Activated CD4-positive, alpha-beta T cell treated with anti-CD3 and anti-CD28 coated beads, Interleukin-10, Interleukin-2, amounts not matched to agents 100 ng/mL and 50 ng/mL, durations not matched to agents 16 hours and 8 hours (primary cell): ENCODE measurements at regions not wholly inside any gene's neighbourhood (a gene's known extent, or its start where the extent isn't known, plus 50 kb on each side); places are given as distances from the start of the nearest gene placed in this dataset.

Experiments
- DNase-seq: peaks from one replicate; pipeline ENCODE4 v3.0.0-alpha.2; 2020

DNA sequence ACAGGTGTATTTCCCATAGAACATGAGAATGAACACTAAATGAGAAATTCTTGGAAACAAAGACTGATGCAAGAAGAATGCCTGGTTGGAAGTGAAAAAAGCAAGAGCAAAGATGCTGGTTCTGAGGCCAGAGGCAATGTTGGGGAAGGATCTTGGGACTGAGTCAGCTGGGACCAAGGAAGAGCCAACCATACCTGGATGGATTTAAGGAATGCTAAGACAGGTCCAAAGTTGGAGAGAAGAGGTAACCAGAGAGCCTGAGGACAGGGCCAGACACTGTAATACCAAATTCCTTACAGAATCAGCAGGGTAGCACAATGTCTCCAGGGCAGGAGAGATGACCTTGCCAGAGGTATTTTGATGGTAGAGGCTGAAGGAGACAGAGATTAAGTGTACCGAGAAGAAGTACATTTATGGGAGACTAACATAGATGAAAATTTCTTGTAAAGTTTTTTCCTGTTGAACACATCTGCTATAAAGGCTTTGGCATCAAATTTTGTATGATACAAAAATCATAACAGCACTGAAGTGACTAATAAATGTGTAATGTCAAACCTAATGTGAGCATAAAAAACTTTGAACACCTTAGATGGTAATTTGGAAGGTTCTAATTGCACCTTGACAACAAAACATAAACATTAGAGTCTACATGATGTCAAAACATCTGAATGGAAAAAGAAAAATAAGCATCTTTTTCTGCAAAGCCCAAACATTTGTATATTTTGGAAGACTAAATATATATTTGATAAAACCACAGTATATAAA, 221.7 kb upstream of the MARCKS start:
- DNase-seq, result no peak

DNA sequence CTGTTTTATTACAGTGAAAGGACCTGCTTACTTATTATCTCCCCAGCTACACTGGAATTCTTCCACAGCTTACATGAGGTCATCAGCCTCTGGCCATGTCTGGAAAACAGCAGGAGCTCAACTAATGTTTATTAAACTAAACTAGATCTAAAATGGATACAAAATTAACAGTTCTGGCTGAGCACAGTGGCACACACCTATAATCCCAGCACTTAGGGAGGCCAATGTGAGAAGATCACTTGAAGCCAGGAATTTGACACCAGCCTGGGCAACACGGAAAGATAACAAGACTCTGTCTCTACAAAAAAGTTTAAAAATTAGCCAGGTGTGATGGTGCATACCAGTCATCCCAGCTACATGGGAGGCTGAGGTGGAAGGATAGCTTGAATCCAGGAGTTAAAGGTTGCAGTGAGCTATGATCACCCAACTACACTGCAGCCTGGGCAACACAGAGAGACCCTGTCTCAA, 220.8 kb upstream of the MARCKS start:
- no peak for DNase-seq

DNA sequence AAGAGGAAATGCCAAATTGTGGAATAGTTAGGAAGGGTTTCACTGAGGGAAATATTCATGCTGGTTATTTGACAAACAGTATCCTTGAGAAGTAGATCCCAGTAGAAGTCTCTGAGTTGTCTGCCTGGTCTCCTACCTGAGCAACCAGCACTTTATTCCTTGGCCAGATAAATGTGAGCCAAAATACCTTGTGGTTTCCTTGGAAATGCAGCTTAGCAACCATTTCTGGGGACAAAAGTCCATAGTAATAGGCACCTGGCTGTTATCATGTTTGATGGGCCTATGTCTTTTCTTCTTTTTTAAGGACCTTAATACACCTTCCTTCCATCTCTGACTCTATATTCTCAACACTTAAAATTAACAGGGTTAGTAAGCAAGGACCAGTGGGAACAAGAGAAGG, 217.1 kb upstream of the MARCKS start:
- DNase-seq, result no peak

DNA sequence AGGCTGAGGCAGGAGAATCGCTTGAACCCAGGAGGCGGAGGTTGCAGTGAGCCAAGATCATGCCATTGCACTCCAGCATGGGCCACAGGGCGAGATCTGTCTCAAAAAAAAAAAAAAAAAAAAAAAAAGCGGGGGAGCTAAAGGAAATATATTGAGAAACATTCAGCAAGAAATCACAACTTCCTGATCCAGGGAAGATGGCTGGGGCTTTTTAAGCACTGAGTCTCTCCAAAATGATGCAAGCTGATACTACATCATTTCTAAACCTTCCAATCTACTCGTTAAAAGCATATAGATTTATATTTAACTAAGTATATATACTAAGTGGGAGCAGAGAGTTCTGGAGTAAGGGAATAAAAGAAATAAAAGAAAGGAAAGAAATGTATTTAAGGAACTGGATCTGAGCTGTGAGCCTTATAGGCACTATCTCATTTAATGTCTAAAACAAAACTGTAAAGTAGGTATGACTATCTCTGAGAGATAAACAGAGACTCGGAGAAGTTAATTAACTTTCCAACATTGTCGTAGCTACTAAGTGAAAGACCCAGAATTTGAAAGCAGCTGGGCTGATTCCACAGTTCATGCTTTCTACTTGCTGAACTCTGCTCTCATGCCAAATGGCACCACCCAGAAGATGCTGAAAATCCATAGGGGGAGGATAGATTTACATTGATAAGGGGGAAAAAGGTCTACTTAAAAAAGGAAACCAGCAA, 215.0 kb upstream of the MARCKS start:
- DNase-seq, result no peak

DNA sequence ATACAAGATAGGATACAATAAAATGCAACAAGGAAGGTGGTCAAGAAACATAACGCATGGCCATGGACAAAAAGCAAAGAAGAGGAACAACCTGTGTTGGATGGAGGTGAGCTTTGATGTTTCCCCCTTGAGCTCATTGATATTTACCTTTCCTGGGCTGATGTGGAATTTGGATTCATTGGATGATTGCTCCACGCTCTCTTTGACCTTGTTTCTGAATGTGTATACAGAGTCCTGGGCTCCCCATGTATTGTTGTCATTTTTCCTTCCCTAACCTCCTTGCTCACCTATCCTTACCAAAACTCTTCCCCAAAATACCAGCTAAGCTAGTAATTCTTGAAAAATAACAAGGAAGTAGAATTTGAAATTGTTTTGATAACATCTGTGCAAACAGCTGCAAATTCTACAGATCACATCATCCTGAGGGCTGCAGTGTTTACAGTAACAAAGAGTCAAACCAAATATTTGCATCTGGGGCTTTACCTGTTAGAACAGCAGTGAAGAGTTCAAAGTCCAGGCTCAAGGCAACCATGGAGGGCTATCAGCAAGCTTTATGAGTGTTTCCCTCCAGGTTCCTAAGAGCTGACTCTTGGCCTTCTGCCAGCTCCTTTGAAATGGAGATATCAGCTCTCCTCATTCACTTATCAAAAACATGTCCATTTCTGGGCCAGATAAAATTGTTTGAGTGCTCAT, 214.3 kb upstream of the MARCKS start:
- no peak for DNase-seq

GRCh38 chr6:113643407-113643770, 213.8 kb upstream of the MARCKS start:
- no peak for DNase-seq

- DNase-seq, result no peak
These were observed 212.1 kb upstream of the MARCKS start for GRCh38 chr6:113644861-113645575.

- DNase-seq, result no peak
These were observed 211.6 kb upstream of the MARCKS start for GRCh38 chr6:113645576-113645970.

- no peak for DNase-seq
These were observed 211.2 kb upstream of the MARCKS start for GRCh38 chr6:113645986-113646385.

GRCh38 chr6:113646701-113647100, 210.4 kb upstream of the MARCKS start:
- no peak for DNase-seq

DNA sequence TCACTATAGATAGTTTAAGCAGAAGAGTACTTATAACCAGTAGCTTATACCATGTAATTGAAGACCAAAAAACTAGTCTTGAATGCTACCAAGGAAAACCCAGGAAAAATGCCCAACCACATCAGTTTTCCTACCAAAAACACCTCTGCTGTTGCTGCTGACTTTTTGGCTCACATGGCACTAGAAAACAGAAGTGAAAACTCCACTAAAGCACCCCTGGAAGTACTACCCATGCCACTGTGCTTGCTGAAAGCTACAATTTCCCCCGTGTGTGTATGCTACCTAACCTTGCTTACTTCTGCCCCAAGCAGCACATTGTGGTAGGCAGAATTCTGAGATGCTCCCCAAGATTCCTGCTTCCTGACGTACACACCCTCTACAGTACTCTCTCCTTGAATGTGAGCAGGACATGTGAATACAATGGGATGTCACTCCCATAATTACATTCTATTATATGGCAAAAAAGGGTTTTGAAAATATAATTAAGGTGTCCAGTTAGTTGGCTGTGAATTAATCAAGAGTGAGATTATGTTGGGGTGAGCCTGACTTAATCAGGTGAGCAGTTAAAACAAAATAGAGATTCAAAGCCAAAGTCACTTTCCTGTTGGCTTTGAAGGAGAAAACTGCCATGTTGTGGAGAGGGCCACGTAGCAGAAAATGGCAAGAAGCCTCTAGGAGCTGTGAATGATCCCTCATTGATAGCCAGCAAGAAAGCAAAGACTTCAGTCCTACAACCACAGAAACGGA, 209.8 kb upstream of the MARCKS start:
- no peak for DNase-seq

DNA sequence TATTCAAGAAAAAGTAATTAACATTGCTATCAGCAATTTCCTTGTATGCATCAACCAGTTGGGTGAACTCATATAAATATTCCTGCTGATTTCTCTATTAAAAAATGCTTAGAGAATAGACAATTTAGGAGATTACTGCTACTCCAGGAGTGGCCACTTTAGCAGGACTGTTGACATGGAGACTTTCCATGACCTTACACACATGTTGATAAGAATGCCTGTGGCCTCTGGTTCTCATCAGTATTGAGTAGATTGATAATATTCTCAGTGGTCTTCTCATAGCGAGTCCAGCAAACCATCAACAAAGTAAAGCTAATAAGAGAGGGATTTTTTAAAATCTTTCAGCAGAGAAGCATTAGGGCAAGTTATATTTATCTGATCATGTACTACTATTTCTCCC, 208.4 kb upstream of the MARCKS start:
- DNase-seq, result no peak

DNA sequence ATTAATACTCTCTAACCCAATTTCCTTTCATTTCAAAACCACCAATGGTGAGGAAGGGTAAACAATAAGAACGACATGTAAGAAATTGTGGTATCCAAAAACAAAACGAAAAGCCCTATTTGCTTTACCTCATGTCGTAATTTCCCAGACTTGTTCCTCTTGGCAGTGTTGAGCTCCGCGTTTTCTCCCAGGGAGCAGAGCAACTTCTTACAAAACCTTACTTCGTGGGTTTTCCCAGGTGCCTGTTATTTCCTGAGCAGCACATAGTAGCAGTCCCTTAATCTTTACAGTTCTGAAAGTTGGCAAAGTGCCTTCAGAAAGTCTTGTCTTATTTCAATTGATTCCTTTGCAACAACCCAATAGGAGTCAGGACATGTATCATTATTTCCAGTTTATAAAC, 207.9 kb upstream of the MARCKS start:
- DNase-seq, result no peak

DNA sequence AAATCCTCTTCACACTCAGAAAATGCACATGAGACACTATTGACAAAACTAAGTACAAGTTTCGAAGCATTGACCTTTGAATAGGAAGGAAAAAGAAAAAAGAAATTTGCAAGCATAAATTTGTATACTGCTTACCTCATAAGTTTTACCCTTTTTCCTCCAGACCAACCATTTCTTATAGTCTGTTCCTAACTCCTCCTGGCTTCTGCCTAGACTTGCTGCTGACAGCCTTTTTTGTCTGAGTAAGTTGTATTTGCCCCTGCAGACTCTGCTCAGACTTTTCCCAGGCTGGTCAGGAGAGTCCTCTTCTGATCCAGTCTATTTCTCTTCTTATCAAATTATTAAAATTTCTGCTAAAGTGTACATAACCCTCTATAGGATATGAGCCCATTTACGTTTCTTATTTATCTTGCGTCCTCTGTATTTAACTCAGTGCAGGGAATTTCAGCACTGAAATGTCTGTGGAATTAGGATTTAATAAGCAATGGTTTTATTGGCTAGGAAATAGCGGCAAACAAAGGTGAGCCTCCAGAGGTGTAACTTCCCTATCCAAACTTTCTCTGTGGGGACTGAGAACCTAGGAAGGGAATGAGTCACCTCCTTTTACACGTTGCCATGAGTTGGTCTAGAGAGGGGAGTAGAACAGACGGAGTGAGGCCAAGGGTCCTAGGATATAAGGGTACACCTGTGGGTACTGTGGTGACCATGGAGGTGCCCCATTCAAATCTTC, 207.1 kb upstream of the MARCKS start:
- no peak for DNase-seq

DNA sequence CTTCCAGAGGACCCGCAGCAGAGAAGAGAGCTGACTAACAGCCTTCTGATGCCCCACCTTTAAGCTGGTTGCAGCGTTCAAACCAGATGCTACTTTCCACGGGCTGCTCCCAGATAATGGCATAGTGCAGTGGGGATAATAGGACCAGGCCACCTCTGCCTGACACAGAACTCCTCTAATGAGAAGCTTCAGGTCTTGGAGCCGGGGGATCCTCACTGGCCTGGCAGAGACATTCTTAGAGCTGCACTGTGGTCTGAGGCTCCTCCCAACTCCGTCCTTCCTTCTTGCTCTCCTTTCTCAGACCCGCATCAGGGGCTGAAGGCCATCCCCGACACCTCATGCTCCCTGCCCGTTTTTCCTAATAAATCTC, 206.6 kb upstream of the MARCKS start:
- DNase-seq, result no peak

DNA sequence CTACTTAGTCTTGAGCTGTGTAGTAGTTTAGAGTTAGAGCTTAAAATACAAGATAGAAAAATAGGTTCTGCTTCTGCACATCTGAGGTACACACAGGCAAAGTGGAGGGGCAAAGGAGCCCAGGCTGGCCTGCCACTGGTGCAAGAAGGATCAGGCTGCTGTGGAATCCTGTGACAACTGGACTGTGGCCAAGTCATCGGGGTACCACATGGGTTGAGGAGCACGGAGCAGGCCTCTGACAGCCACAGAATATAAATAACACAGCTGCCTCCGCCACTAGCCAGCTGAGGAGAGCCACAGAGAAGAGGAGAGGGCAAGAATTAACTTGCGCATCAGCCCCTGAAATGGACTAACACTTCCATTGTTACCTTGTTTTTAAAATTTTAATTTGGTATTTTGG, 206.0 kb upstream of the MARCKS start:
- no peak for DNase-seq

DNA sequence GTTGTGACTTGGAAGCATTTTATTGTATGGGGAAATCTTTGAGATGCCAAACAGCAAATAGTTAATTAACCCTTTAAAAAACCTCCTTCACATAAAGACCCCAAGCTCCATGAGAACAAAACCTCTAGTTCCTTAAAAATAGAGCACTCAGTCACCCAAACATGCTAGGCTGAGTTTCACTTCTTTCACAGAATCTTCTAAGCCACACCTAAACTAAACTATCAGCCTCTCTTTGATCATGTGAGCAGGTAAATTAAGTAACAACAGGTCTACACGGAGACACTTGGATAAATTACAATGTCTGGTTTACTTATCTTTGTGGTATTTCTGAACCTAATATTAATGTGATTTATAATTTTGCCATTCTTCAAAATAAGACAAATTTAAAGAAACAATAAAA, 205.2 kb upstream of the MARCKS start:
- no peak for DNase-seq

DNA sequence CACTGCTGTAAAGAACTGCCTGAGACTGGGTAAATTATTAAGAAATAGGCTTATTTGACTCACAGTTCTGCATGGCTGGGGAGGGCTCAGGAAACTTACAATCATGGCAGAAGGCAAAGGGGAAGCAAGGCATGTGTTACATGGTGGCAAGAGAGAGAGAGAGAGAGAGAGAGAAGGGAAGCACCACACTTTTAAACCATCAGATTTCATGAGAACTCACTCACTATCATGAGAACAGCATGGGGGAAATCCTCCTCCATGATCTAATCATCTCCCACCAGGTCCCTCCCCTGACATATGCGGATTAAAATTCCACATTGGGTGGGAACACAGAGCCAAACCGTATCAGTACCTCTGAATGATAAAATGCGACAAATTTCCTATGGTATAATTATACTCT, 203.9 kb upstream of the MARCKS start:
- DNase-seq, result no peak

DNA sequence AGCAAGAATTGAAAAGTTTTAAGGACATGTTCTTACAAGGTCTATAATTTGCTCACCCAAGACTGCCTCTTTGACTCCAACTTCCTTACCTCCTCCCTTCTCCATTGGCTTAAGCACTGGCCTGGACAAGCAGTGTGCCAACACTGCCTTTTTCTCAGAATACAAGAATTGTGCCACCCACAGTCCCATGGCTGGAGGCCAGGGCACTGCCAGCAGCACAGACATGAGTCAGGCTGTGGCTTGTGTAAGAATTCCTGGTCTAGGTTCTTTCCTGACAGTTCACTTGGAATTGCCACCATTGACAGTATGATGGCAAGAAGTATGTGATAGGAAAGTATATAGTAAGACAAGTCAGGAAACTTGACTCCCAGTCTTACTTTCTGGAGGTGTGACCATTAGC, 202.7 kb upstream of the MARCKS start:
- DNase-seq, result no peak

GRCh38 chr6:113655761-113656160, 201.4 kb upstream of the MARCKS start:
- no peak for DNase-seq

DNA sequence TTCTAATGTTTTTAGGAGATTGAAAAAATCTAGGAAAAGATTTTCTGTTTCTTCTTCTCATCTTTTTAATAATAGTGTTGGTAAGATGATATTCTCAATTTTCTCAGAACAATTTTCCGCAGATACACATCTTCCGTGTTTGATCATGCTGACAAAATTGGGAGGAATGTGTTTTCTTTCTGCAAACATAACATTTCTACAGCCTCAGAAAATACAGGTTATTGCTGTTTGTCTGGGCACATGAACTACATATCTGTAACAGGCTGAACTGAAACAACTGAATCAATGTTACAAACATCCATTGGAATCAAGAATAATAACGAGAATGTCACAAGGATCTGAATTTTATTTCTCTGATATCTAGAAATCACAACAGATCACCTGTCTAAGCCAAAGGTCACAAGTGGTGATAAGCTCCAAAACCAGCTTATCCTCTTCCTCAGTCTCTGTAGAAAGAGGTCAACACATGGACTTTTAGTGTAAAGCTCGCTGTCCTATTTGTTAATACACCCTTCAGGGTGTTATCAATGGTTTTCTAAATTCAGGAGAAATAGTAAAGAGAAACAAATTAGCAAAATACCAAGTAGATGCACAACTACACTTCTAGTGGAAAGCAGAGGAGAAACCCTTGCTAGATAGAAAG, 197.3 kb upstream of the MARCKS start:
- no peak for DNase-seq

GRCh38 chr6:113660819-113661218, 196.3 kb upstream of the MARCKS start:
- no peak for DNase-seq
